HL-60 (cell line): ENCODE measurements at regions not wholly inside any gene's neighbourhood (a gene's known extent, or its start where the extent isn't known, plus 50 kb on each side); places are given as distances from the start of the nearest gene placed in this dataset.

Experiments used
- DNase-seq, 2 experiments: peaks; one replicate each; pipeline ENCODE4 v3.0.0-alpha.2; 2010 to 2020; ENCODE audit warnings: low read depth in 1 of 2, low spot score in 1 of 2
- H3K27ac ChIP-seq: fragments of 250-450 bp; sonication (Bioruptor Pico); replicated peaks from 2 replicates; pipeline ENCODE4 v1.5.1; 2020; ENCODE audit warnings: mild to moderate bottlenecking, moderate library complexity
- H3K27me3 ChIP-seq: fragments of 250-450 bp; sonication (Bioruptor Pico); 2 replicates; pipeline ENCODE4 v1.5.1; 2021; ENCODE audit warnings: mild to moderate bottlenecking, moderate library complexity; ENCODE audit not compliant: insufficient read depth, poor library complexity, severe bottlenecking
- H3K4me3 ChIP-seq: replicated peaks from 2 replicates; pipeline ENCODE4 v1.5.1; 2011; ENCODE audit warnings: mild to moderate bottlenecking, control low read depth, low read length; ENCODE audit not compliant: insufficient read depth
- CTCF ChIP-seq: IDR thresholded peaks from one replicate; pipeline ENCODE4 v1.5.1; 2011; ENCODE audit warnings: low read length, control low read depth, inconsistent platforms; ENCODE audit not compliant: insufficient read depth
- GABPA ChIP-seq: IDR thresholded peaks from 2 replicates; pipeline ENCODE4 v1.6.1; 2012; ENCODE audit warnings: low read depth
- POLR2AphosphoS5 ChIP-seq: IDR thresholded peaks from 2 replicates; pipeline ENCODE4 v1.6.1; 2012; ENCODE audit warnings: low read depth
- REST ChIP-seq: IDR thresholded peaks from 2 replicates; pipeline ENCODE4 v1.6.1; 2012; ENCODE audit warnings: low read depth; ENCODE audit not compliant: insufficient replicate concordance
- SPI1 ChIP-seq: IDR thresholded peaks from 2 replicates; pipeline ENCODE4 v1.6.1; 2012; ENCODE audit warnings: low read depth, mild to moderate bottlenecking, borderline replicate concordance

GRCh38 chr12:115403253-115403652 lies 719.3 kb upstream of the TBX3 start:
- TF ChIP-seq CTCF = no peak
- no peak for TF ChIP-seq GABPA
- TF ChIP-seq SPI1 = no peak
- no peak for TF ChIP-seq POLR2AphosphoS5
- TF ChIP-seq REST = no peak
- DNase-seq = no peak
- H3K27ac ChIP-seq = no peak overlapping the region
- no peak overlapping the region for H3K4me3 ChIP-seq
- H3K27me3 ChIP-seq = no peaks in the 10 kb centered on the region

GRCh38 chr12:115402443-115403180 lies 718.6 kb upstream of the TBX3 start:
- TF ChIP-seq CTCF (no peak), POLR2AphosphoS5 (no peak), SPI1 (no peak), GABPA (no peak), REST (no peak)
- no peak overlapping the region for H3K4me3 ChIP-seq
- DNase-seq = no peak
- no peak overlapping the region for H3K27ac ChIP-seq
- no peaks in the 10 kb centered on the region for H3K27me3 ChIP-seq

- Histone ChIP-seq H3K4me3 (no peak overlapping the region), H3K27ac (no peak overlapping the region), H3K27me3 (no peaks in the 10 kb centered on the region)
- TF ChIP-seq SPI1 = no peak
- TF ChIP-seq CTCF = no peak
- no peak for DNase-seq
These were observed 717.8 kb upstream of the TBX3 start for GRCh38 chr12:115401761-115402160.

GRCh38 chr12:115400011-115400410 lies 716.0 kb upstream of the TBX3 start:
- Histone ChIP-seq H3K4me3 (no peak overlapping the region), H3K27ac (no peak overlapping the region), H3K27me3 (no peaks in the 10 kb centered on the region)
- no peak for TF ChIP-seq REST
- TF ChIP-seq POLR2AphosphoS5 = no peak
- TF ChIP-seq GABPA = no peak
- no peak for TF ChIP-seq CTCF
- TF ChIP-seq SPI1 = no peak
- no peak for DNase-seq
